Natural killer cell (primary cell): ENCODE measurements at regions not wholly inside any gene's neighbourhood (a gene's known extent, or its start where the extent isn't known, plus 50 kb on each side); places are given as distances from the start of the nearest gene placed in this dataset.

Experiments used
- ATAC-seq, 3 donors: fragments of 150-1000 bp in 2 of 3; fragments of 200-7000 bp in 1 of 3; cut with Tn5 transposase; 1 replicate in 1 of 3; 2 replicates in 2 of 3; pipeline ENCODE4 v1.10.0; 2021; ENCODE audit warnings: mild to moderate bottlenecking in 2 of 3, moderate library complexity in 2 of 3
- DNase-seq, 2 donors: peaks; one replicate each; pipeline versions ENCODE4 v3.0.0 to v3.0.0-alpha.2; 2013 to 2021; ENCODE audit warnings: mixed read lengths in 1 of 2
- H3K27ac ChIP-seq: one replicate; pipeline ENCODE4 v1.5.1; 2013; ENCODE audit warnings: mild to moderate bottlenecking, low read length
- H3K27me3 ChIP-seq: one replicate; pipeline ENCODE4 v1.6.1; 2013; ENCODE audit warnings: low read length; ENCODE audit not compliant: control insufficient read depth, insufficient read depth
- H3K36me3 ChIP-seq: one replicate; pipeline ENCODE4 v1.6.1; 2013; ENCODE audit warnings: low read length; ENCODE audit not compliant: control insufficient read depth, insufficient read depth
- H3K4me1 ChIP-seq: one replicate; pipeline ENCODE4 v1.6.1; 2013; ENCODE audit warnings: low read length; ENCODE audit not compliant: control insufficient read depth, insufficient read depth
- H3K4me3 ChIP-seq: one replicate; pipeline ENCODE4 v1.5.1; 2013; ENCODE audit warnings: low read length
- H3K9me3 ChIP-seq: one replicate; pipeline ENCODE4 v1.6.1; 2013; ENCODE audit warnings: low read length; ENCODE audit not compliant: control insufficient read depth, insufficient read depth
- H3K27ac Mint-ChIP-seq, 2 donors: one replicate each; pipeline ENCODE4 v1.8.0; 2022; ENCODE audit warnings: mild to moderate bottlenecking in 2 of 2, mixed read lengths in 2 of 2, moderate library complexity in 1 of 2
- H3K27me3 Mint-ChIP-seq, 2 donors: one replicate each; pipeline ENCODE4 v1.8.0; 2022; ENCODE audit warnings: low read depth in 2 of 2, mixed read lengths in 2 of 2
- H3K36me3 Mint-ChIP-seq: one replicate; pipeline ENCODE4 v1.8.0; 2022; ENCODE audit warnings: mixed read lengths
- H3K4me1 Mint-ChIP-seq, 2 donors: one replicate each; pipeline ENCODE4 v1.8.0; 2022; ENCODE audit warnings: mixed read lengths in 2 of 2
- H3K4me3 Mint-ChIP-seq: one replicate; pipeline ENCODE4 v1.8.0; 2022; ENCODE audit warnings: mild to moderate bottlenecking, moderate library complexity, mixed read lengths
- H3K9me3 Mint-ChIP-seq, 2 donors: one replicate each; pipeline ENCODE4 v1.8.0; 2022; ENCODE audit warnings: mixed read lengths in 2 of 2
- CTCF ChIP-seq: fragments of 200-600 bp; IDR thresholded peaks from one replicate; pipeline ENCODE4 v1.8.0; 2022; ENCODE audit warnings: antibody characterized with exemption
- WGBS: methylation state at CpG from one replicate; pipeline ENCODE4 v1.1.7; 2013; ENCODE audit warnings: missing lambda C conversion rate; ENCODE audit not compliant: insufficient coverage; 5-methylcytosine and 5-hydroxymethylcytosine counted together
- intact Hi-C: fragments of 100-400 bp; cut with micrococcal nuclease; formaldehyde crosslinking; loops from one replicate; pipeline ENCODE4 v1.14.2; 2022

GRCh38 chr11:44443836-44444769 is 121.4 kb upstream of the CD82 start:
- intact Hi-C loops = no loop called here
- Mint-ChIP-seq H3K27me3 (peaks cover 11 to 18% of the 10 kb centered on the region in 2 donors), H3K27ac (no peak overlapping the region), H3K9me3 (peaks cover 5 to 7% of the 10 kb centered on the region in 2 donors), H3K4me1 (no peaks in the 10 kb centered on the region), H3K36me3 (no peaks in the 10 kb centered on the region), H3K4me3 (no peak overlapping the region)
- Histone ChIP-seq H3K27me3 (no peaks in the 10 kb centered on the region), H3K4me1 (no peaks in the 10 kb centered on the region), H3K4me3 (no peak overlapping the region), H3K27ac (no peak overlapping the region), H3K36me3 (no peaks in the 10 kb centered on the region), H3K9me3 (no peaks in the 10 kb centered on the region)
- TF ChIP-seq CTCF = no peak
- DNase-seq (no peak), ATAC-seq (no peak)
- WGBS = 88% methylated on average over 28 of the region's 28 CpGs

GRCh38 chr11:44444770-44445321 is 120.6 kb upstream of the CD82 start:
- intact Hi-C loops = no loop called here
- Mint-ChIP-seq H3K4me1 (no peaks in the 10 kb centered on the region), H3K4me3 (no peak overlapping the region), H3K27me3 (peaks cover 7 to 18% of the 10 kb centered on the region in 2 donors), H3K27ac (no peak overlapping the region), H3K36me3 (no peaks in the 10 kb centered on the region), H3K9me3 (peaks cover 5 to 7% of the 10 kb centered on the region in 2 donors)
- no peak for TF ChIP-seq CTCF
- ATAC-seq = no peak
- no peaks in the 10 kb centered on the region for H3K9me3 ChIP-seq
- WGBS = 86% methylated on average over 2 of the region's 3 CpGs
- no peaks in the 10 kb centered on the region for H3K4me1 ChIP-seq
- no peaks in the 10 kb centered on the region for H3K27me3 ChIP-seq
- DNase-seq = no peak
- no peaks in the 10 kb centered on the region for H3K36me3 ChIP-seq
- no peak overlapping the region for H3K4me3 ChIP-seq
- H3K27ac ChIP-seq = no peak overlapping the region

- Histone ChIP-seq H3K9me3 (no peaks in the 10 kb centered on the region), H3K27me3 (no peaks in the 10 kb centered on the region), H3K4me3 (no peak overlapping the region), H3K4me1 (no peaks in the 10 kb centered on the region), H3K36me3 (no peaks in the 10 kb centered on the region), H3K27ac (no peak overlapping the region)
- intact Hi-C loops = no loop called here
- no peaks in the 10 kb centered on the region for H3K4me1 Mint-ChIP-seq
- H3K27me3 Mint-ChIP-seq = peaks cover 0 to 9% of the 10 kb centered on the region in 2 donors
- H3K9me3 Mint-ChIP-seq = peaks cover 2% of the 10 kb centered on the region in 2 donors
- no peak for DNase-seq
- no peak overlapping the region for H3K27ac Mint-ChIP-seq
- no peak overlapping the region for H3K4me3 Mint-ChIP-seq
- no peak for ATAC-seq
- 69% methylated on average over 9 of the region's 9 CpGs for WGBS
- no peaks in the 10 kb centered on the region for H3K36me3 Mint-ChIP-seq
- no peak for TF ChIP-seq CTCF
Observed at GRCh38 chr11:44445500-44446365, 119.7 kb upstream of the CD82 start.
